ENCODE measurements at regions not wholly inside any gene's neighbourhood (a gene's known extent, or its start where the extent isn't known, plus 50 kb on each side); places are given as distances from the start of the nearest gene placed in this dataset.

- TF ChIP-seq CTCF (IDR thresholded peaks at IDR 0.05) = no peak
- TF ChIP-seq POLR2AphosphoS5 (IDR thresholded peaks at IDR 0.05; ENCODE audit: low read depth, low read length) = no peak
- TF ChIP-seq TCF7L2 (IDR thresholded peaks at IDR 0.05; ENCODE audit: low read depth, low read length) = no peak
- no peak for TF ChIP-seq REST (IDR thresholded peaks at IDR 0.05; ENCODE audit: insufficient read depth in 1 of 2, low read depth in 2 of 2, low read length in 1 of 2)
- no peak for TF ChIP-seq SIN3A (IDR thresholded peaks at IDR 0.05; ENCODE audit: borderline replicate concordance, insufficient read depth, low read depth, low read length)
Measured at GRCh38 chr9:135185060-135185459, 97.6 kb downstream of the OLFM1 start.
